Glomerular visceral epithelial cell (primary cell): ENCODE measurements at regions not wholly inside any gene's neighbourhood (a gene's known extent, or its start where the extent isn't known, plus 50 kb on each side); places are given as distances from the start of the nearest gene placed in this dataset.

ENCODE experiments used
- DNase-seq: peaks from one replicate; pipeline ENCODE4 v3.0.0-alpha.2; 2016; ENCODE audit errors: extremely low spot score

DNA sequence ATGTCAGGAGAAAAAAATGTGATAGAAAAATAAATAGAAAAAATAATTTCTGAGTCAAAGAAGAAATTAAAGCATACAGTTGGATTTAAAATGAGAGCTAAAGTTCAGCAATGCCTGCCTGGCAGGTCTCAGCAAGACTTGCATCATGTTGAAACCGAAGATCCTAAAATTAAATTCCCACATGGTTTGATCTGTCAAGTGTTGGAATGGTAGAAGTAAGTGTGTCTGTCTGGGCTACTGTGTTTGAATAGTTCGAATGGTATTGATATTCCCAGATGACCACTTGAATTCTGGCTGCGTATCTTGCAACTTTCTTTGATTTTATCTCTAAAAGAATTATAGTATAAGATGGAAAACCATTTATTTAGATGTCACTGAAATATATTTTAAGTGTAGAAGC lies 1349.6 kb downstream of the EPHA7 start:
- no peak for DNase-seq

DNA sequence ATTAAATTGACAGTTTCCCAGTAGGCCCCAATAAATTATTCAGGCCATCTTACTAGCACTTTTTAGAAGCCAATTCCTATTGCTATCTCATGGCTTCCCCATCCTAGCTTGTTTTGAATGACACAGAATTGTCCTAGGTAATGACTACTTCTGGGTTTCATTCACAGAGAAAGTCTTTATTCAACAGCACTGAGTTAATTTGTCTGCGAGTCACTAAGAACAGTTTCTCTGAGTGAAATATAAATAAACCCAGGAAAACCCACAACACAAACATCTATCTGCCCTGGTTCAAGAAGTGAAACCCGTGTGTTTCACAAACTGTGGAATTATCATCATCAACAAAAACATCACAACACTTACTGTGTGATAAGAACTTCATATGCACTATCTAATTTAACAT lies 1366.8 kb downstream of the EPHA7 start:
- no peak for DNase-seq

DNA sequence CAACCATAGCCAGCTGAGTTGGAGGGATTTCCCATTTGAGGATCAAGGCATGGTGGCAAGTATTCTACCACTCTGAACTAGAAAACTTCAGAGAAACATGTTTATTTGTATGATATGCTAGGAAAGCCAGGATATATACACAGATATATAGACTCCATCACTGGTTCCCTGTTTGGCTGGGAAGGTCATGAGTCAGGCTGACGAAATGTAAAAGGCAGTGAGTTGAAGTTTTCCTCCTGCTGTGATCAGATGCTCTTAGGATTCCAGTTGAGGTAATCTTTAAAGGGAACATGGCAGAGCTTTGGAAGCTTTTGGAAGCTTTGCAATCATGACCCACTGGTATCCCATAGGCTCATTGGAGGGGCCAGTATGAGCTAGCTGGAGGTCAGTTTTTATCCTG lies 1369.1 kb downstream of the EPHA7 start:
- no peak for DNase-seq

DNA sequence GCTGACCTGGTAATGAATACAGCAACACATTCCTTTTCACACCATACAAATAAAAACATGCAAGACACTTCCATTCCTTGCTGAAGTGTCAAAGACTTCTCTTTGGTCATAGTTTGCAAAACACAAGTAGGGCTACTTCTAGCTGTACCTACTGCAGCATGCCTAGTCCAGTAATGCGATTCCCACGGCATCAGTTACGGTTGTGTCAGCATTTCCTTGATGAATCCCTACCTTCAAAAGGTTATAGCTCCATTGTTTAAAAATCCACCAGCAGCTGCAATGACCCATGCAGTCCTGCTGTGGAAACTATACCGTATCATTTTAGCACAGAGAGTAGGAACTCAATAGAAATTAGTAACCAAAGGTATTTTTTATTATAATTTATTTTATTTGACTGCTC lies 1371.5 kb downstream of the EPHA7 start:
- no peak for DNase-seq

DNA sequence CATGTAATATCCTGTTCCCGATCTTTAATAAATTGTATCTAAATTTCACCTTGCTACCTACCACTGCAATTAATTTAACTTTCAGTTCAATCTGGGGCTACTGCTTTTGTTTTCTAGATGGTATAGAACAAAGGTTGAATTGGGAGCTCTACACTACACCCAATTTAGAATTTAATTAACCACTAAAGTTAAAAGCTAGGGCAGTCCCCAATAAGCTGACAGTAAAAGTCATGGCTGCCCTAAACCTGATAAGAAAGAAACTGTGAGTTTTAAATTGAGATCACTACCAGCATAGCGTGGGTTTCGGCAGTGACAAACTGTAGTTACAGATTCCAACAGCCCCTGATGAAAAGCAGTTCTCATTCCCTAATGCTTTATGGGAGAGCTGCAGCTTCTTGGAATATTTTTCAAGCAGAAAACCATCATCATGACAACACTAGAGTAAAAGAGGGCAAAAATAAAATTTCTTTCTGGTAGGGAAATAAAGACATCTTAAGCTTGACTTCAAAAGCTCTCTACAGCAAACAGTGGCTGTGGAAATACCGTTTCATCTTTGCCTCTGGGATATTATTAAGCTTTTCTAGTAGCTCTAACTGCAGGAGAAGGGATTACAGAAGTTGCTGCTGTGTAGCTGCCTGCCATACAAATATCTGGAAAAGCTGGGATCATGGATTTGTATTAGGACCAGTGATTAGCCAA lies 1372.1 kb downstream of the EPHA7 start:
- no peak for DNase-seq

DNA sequence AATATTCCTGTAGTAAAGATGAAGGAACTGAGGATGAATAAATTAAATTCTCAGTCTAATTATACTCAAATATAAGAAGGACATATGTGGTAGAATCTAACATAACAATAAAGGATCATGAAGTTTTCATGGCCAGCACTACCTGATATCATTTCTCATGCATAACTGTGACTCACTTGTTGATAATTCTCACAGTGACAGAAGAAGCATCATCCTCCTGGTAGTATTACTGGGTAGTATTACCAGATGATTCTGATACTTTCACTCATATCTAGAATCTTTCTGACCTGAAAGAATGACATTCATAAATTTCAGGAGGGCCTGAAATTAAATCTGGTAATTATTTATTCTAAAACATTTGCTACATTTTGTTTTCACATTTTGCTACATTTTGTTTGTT lies 1375.0 kb downstream of the EPHA7 start:
- DNase-seq: no peak

DNA sequence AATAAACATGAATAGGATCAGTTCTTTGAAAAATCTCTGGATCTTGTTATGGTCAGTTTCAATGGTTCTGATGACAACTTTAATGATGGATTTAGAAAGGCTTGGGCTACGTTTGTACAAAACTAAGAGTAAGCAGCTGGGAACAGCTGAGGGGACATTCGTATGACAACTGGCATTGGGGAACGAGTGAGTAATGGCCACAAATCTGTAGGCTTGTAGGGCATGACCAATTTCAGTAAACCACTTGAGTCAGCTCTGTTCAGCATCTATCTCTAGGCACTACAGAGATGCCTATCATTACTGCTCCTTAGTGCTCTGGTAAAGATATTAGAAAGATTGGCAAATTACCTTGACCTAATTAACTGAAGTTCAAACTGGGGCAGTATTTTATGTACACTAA lies 1375.6 kb downstream of the EPHA7 start:
- no peak for DNase-seq

DNA sequence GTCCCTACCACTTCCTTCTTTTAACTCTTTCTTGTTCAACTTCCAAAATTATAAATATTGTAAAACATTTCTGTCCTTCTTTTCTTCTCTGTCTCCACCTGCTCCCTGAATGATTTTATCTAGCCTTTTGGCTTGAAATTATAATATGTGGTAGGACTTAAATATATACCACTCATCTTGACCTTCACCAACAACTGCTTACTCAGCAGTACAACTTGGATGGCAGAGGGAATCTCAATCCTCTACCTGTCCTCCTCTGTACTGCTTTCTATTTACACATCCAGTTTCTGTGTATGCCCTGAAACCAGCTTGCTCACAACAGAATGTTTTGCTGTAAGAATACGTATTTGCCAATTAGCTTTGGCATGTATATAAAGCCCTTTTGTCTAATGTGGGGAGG lies 1392.5 kb downstream of the EPHA7 start:
- no peak for DNase-seq

DNA sequence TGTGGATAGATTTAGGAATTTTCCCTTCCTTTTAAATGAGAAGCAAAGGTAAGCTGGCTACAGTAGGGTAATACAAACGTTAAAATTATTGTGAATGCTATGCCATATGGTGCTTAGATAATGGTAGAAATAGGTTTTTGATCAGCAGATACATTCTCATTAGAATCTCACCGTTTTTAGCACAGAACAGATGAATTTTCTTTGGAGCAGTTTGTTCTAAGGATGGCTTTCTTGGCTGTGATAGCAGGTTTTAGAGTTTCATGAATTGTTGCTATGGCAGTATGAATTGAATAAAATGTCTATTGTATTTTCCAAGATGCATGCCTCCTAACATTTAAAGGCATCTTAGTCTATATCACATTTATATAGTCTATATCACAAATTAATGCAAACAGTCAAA lies 1394.5 kb downstream of the EPHA7 start:
- no peak for DNase-seq

DNA sequence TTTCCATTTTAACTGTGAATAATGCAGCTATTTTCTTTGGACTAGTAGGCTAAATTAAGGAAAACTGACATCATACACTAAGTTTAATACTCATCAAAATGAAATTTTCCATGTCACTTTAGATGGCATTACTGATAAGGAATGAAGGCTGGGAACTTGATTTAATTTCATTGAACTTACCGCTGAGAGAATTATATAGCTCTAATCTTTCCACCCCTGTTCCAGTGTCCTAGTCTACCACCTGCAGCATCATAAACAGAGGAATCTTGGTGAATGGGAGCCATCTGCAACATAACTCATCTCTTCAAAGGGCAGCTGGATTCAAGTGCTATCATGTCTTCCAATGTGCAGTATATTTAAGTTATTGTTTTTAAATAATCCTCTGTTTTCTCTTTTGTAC lies 1395.2 kb downstream of the EPHA7 start:
- no peak for DNase-seq

DNA sequence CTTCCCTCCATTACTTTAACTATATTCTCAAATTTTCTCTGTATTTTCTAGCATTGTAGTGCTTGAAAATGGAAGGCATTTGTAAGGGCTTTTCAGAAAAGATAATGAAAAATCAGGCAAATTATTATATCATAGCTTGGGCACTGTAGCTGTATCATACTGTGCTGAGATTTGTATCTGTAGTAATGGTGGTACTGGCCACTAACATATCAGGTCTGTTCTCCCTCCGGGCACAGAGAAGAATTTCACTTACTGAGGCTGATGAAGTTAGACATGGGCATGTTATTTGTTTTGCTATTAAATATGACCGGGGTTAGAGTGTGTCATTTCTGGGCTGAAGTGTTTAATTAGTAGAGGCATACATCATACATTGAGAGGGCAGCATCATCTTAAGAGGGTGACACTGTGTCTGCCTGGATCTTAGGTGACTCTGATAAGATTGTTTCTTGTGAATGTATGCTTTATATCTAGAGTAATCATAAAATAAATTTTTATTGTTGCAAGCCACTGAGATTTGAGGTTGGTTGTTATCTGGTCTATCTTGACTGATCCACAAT lies 1395.9 kb downstream of the EPHA7 start:
- no peak for DNase-seq

DNA sequence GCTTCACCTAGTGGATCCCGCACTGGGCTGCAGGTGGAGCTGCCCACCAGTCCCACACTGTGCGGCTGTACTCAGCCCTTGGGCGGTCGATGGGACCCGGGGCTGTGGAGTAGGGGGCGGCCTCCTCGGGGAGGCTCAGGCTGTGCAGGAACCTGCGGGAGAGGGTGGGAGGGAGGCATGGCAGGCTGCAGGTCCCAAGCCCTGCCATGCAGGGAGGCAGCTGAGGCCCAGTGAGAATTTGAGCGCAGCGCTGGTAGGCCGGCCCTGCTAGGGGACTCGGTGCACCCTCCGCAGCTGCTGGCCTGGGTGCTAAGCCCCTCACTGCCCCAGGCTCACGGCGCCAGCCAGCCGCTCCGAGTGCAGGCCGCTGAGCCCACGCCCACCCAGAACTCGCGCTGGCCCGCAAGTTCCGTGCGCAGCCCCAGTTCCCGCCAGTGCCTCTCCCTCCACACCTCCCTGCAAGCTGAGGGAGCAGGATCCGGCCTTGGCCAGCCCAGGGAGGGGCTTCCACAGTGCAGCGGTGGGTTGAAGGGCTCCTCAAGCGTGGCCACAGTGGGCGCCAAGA lies 1407.6 kb downstream of the EPHA7 start:
- DNase-seq: no peak

DNA sequence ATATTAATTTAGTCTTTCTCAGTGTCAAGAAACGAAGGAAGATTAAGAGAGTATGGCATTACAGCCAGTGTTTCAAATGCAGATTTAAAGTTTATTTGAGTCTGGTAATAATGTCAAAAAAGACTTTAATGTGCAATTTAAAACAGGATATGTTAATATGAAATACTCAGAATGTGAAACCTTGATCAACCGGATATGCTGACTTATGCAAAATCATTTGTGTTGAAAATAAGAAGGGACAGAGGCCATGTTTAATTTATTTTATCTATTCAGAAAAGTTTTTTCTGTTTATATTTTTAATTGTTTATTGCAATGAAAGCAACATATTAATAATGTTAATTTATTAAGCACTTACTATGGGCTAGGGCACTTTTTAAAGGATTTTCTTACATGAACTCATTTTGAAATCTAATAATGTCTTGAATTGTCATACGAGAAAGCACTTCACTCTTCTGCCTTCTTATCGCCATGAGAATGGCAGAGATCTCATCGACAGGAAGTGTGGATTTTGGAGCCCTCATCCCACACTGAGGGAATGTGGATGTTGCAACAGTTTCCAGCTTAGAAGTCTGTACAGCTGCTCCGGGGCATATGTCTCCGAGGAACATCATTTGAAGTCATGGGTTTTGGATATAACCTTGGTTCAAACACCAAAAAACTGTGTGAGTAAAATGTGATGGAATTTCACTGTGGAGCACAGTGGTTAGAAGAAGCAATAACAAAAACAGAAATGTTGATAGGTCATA lies 1410.4 kb downstream of the EPHA7 start:
- no peak for DNase-seq

DNA sequence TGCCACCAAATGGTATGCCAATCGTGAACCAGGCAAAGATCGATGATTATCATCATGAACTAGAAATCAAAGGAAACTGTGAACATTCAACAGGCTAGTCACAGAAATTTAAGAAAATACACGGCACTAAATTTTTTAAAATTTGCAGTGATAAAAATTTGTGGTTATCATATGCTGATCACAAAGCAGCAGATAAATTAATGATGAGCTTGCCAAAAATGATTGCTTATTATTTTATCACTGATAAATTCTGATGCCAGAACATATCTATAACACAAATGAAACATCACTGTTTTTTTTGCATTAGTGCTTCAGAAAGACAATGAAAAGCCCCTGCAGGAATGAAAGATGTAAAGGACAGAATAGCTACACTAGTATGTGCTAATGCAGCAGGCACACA lies 1413.2 kb upstream of the MAP3K7 start:
- DNase-seq: no peak

DNA sequence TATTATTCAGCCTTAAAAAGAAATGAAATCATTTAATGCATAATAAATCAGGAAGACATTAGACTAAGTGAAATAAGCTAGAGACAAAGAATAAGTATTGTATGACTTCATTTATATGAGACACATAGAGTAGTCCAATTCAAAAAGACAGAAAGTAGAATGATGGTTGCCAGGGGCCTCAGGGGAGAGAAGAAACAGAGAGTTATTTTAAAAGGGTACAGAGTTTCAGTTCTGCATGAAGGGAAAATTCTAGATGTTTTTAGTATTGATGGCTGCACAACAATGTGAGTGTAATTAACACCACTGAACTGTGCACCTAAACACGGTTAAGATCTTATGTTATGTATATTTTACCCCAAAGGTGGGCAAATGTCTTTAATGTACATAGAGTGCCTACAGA lies 1407.9 kb upstream of the MAP3K7 start:
- no peak for DNase-seq

DNA sequence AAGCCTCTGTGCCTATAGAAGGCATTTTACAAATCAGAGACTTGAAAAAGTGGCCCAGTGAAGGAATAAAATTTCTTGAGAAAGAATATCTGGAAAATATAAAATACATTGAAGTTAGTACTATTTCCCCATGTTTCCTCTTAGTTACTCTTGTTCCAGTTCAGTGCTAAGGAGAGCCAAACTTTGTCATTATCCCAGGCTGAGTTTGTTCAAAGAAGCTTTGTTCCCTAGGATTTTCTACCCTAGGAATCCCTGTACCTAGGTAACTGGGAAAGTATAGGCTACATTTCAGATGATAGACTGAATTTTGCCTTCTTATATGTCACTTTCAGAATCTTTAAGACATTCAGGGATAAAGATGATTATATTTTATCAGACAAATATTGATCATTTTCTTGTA lies 1395.7 kb upstream of the MAP3K7 start:
- no peak for DNase-seq

DNA sequence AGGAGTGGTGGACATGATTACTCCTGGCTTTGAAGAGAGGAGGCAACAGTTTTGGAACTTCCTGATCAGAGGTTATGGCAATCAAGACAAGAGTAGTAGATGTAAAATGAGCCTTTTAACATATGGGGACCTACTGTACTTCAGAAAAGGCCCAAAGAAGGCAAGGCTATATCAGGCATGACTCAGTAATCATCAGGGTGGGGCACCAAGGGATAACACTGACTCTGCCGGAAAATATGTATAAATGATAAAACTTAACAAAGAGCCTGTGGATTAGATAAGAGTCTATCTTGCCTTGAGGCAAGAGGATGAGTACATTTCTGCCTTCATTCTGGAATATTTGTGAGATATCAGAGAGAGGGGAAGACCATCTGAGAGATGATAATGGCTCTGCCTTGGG lies 1389.9 kb upstream of the MAP3K7 start:
- no peak for DNase-seq

DNA sequence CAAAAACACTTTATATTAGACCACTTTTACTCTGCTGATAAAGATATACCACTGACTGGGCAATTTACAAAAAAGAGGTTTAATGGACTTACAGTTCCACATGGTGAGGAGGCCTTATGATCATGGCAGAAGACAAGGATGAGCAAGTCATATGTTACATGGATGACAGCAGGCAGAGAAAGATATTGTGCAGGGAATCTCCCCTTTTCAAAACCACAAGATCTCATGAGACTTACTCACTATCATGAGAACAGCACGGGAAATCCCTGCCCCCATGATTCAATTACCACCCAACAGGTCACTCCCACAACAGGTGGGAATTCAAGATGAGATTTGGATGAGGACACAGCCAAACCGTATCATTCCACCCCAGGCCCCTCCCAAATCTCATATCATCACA lies 1383.8 kb upstream of the MAP3K7 start:
- no peak for DNase-seq

DNA sequence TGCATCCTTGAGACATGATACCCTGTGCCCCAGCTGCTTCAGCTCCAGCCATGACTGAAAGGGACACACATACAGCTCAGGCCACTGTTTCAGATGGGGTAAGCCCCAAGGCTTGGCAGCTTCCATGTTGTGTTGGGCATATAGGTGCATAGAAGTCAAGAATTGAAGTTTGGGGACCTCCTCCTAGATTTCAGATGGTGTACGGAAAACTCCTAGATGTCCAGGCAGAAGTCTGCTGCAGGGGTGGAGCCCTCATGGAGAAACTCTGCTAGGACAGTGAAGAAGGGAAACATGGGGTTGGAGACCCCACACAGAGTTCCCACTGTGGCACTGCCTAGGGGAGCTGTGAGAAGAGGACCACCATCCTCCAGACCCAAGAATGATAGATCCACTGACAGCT lies 1379.0 kb upstream of the MAP3K7 start:
- DNase-seq: no peak

DNA sequence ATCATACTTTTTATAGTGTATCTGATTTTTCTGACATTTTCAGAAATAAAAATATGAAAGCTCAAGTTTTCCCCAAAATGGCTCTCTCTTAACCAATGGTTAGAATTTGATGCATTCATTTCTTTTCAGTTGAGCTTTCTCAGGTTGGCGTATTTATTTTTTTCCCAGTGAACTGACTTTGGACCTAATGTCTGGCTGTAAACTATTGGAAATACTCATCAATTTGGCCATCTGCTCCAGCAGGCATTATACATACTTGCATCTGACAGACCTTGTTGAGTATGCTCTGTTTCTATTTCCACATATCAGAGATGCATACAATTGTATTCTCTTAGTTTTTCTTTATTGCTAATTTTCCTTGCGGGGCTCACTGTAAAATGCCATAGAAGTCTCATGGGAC lies 1374.8 kb upstream of the MAP3K7 start:
- DNase-seq: no peak

DNA sequence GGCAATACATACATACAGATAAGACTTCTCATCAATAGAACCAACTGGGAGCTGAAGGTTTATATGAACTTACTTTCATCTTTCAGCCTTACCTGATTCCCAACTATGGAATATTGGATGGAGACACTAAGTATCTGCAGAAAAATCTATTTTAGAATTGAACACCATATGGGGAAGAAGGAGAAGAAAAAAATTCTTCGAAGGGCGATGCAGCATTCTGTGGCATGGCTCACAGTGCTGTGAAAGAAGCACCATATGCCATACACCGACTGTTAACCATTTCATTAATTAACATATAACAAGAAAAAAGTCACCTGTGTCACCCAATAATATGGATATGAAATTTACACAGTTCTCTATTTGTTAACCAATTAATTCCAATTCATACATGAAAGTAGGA lies 1374.4 kb upstream of the MAP3K7 start:
- DNase-seq: no peak

DNA sequence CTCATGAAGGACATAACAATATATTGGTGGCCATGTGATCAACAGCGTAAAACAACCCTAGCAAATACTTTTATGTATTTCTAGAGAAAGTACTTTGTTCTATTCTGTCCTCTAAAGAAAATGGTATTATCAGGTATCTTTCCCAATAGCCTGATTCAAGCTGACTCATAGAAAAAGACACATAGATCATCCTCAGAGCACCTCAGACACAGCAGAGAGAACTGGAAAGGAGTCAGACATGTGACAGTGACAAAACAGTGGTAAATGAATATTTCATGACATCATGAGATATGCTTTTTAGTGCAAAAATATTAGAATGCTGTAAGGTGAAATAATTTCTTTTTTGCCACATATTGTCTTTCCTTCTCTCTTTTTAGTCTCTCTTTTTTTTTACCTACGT lies 1355.0 kb upstream of the MAP3K7 start:
- no peak for DNase-seq

DNA sequence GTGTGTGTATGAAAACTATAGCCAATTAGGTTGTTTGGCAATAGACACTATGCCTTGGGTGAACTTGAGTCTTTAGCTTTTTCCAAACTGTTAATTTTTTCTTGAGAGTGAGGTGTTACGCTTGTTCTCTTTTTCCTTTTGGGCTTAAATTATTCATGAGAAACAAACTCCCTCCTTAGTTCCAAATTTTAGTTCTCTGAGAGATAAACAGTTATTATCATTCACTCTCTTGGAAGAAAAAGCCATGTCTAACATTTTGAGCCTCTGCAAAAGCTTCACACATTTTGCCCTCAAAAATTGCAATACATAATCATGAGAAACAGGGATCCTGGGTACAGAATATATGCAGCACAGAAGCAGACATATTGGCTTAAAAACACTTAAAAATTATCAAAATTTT lies 1353.9 kb upstream of the MAP3K7 start:
- DNase-seq: no peak
